ENCODE measurements at regions not wholly inside any gene's neighbourhood (a gene's known extent, or its start where the extent isn't known, plus 50 kb on each side); places are given as distances from the start of the nearest gene placed in this dataset.

DNA sequence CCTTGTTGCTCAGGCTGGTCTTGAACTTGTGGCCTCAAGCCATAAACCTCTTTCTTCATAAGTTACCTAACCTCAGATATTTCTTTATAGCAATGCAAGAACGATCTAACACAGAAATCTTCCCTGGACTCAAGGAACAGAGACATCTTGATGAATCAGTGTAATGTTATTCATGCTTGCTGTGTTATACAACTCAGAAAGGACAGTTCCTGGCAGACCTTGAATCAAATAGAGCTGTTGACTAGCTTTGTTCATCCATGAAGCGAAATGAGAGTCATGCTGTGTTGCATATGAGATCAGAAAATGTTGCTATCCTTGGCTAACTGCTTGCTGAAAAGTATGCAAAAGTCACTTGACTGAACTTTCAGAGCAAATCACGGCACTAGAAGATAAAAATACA, 72.6 kb upstream of the ARHGAP24 start:
- TF ChIP-seq POLR2A (IDR thresholded peaks at IDR 0.05; ENCODE audit: low read depth, low read length), result no peak
- TF ChIP-seq EZH2 (IDR thresholded peaks at IDR 0.05; ENCODE audit: borderline replicate concordance, low read depth, low read length, severe bottlenecking), result no peak
- TF ChIP-seq, protein P1, sequence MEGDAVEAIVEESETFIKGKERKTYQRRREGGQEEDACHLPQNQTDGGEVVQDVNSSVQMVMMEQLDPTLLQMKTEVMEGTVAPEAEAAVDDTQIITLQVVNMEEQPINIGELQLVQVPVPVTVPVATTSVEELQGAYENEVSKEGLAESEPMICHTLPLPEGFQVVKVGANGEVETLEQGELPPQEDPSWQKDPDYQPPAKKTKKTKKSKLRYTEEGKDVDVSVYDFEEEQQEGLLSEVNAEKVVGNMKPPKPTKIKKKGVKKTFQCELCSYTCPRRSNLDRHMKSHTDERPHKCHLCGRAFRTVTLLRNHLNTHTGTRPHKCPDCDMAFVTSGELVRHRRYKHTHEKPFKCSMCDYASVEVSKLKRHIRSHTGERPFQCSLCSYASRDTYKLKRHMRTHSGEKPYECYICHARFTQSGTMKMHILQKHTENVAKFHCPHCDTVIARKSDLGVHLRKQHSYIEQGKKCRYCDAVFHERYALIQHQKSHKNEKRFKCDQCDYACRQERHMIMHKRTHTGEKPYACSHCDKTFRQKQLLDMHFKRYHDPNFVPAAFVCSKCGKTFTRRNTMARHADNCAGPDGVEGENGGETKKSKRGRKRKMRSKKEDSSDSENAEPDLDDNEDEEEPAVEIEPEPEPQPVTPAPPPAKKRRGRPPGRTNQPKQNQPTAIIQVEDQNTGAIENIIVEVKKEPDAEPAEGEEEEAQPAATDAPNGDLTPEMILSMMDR (IDR thresholded peaks at IDR 0.05; ENCODE audit: extremely low read depth in 1 of 2, insufficient read depth in 1 of 2, low read depth in 1 of 2, low read length in 2 of 2), result no peak
- no peak for TF ChIP-seq POLR2AphosphoS5 (IDR thresholded peaks at IDR 0.05; ENCODE audit: insufficient read depth, low read depth, low read length)
- TF ChIP-seq, protein P2, sequence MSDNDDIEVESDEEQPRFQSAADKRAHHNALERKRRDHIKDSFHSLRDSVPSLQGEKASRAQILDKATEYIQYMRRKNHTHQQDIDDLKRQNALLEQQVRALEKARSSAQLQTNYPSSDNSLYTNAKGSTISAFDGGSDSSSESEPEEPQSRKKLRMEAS (IDR thresholded peaks at IDR 0.05; ENCODE audit: insufficient read depth, insufficient read length), result no peak
- no peak for TF ChIP-seq MYC (IDR thresholded peaks at IDR 0.05; ENCODE audit: low read depth, low read length)
- TF ChIP-seq GATA2 (IDR thresholded peaks at IDR 0.05; ENCODE audit: insufficient read depth, insufficient read length, low read depth, low read length), result no peak
- TF ChIP-seq JUN (IDR thresholded peaks at IDR 0.05; ENCODE audit: borderline replicate concordance, insufficient read depth, insufficient read length, low read depth), result no peak
- TF ChIP-seq FOS (IDR thresholded peaks at IDR 0.05; ENCODE audit: borderline replicate concordance, insufficient read depth, low read length), result no peak
